Stimulated activated CD8-positive, alpha-beta memory T cell treated with anti-CD3 and anti-CD28 coated beads, Interleukin-15, amount 100 ng/mL, for 48 hours (primary cell): ENCODE measurements at regions not wholly inside any gene's neighbourhood (a gene's known extent, or its start where the extent isn't known, plus 50 kb on each side); places are given as distances from the start of the nearest gene placed in this dataset.
"Not testable (repeated sequence)": the region's sequence is repeated elsewhere in the genome, so short reads cannot be mapped to it uniquely, and the experiment has no call there.

Source experiments
- DNase-seq, 2 donors: peaks; one replicate each; pipeline ENCODE4 v3.0.0-alpha.2; 2020; ENCODE audit warnings: low read depth in 2 of 2

DNA sequence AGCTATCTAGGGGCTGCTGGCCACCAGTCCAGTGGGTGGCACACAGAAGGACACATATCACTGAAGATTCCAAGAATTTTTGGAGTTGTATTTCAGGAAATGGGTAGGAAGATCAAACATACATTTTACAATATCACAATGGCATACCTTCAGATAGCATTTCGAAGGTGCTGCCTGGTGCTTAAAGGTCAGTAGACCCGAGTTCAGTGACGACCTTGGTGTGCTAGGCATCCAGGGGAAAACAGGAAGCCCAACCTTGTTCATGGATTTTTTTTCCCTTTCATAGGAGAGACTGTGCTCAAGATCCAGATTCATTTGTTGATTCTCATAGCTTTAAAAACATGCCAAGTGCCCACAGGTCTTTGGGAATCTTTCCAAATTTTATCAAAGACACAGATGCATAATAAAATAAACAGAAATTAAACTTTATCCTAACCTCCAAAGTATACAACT lies 51.0 kb upstream of the RCBTB2 start:
- DNase-seq = no peak

DNA sequence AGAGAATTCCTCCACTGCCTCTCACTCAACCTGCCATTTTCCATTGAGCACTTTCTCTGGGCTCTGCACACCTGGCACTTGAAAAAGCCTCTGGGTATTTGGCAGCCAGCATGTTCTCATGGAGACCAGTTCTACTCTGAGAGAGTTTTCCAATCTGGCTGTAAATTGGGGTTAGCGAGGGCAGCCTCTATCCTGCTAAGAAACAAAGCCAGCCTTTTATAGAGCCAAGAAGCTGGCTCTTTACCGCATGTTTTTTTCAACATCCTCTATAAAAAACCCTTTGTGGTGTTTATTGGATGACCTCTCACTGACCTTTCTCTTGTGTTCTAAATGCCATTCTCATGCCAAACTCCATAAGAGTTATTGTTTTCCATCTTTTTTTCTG lies 52.6 kb upstream of the RCBTB2 start:
- DNase-seq = no peak

DNA sequence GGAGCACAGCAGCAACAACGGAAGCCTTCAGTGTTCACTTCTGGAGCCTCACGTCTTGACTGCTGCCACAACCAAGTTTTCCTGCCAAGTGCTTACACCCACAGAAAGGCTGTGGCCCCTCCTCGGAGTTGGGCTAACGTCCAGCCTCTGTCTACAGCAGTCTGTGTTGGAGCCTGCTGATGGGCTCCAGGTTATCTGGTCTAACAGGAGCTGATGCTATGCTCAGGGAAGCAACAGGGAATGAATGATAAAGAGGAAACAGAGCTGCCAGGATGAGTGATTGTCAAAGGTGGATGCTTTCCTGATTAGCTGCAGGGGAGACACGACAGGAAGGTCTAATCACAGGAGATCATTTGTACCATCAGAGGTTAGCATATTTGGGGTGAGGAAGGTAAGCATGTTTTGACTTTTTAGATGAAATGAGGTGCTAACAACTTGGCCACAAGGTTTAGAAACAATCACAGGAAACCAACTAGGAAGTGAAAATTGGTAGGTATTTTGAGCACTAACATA lies 53.8 kb upstream of the RCBTB2 start:
- no peak for DNase-seq

DNA sequence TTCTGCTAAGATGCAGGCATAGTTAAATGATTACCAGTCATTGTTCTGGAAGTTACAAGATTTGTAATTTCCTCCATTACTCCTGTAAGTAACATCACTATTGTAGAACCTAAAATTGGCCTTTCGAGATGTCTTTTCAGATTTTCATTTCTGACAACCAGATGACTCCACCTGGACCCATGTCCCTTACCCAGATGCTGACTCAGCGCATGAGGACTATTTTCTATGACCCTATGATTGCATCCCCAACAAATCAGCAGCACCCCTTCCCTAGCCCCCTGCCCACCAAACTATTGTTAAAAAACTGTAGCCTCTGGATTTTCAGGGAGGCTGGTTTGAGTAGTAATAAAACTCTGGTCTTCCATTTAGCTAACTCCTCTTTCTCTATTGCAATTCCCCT lies 55.2 kb upstream of the RCBTB2 start:
- no peak for DNase-seq

DNA sequence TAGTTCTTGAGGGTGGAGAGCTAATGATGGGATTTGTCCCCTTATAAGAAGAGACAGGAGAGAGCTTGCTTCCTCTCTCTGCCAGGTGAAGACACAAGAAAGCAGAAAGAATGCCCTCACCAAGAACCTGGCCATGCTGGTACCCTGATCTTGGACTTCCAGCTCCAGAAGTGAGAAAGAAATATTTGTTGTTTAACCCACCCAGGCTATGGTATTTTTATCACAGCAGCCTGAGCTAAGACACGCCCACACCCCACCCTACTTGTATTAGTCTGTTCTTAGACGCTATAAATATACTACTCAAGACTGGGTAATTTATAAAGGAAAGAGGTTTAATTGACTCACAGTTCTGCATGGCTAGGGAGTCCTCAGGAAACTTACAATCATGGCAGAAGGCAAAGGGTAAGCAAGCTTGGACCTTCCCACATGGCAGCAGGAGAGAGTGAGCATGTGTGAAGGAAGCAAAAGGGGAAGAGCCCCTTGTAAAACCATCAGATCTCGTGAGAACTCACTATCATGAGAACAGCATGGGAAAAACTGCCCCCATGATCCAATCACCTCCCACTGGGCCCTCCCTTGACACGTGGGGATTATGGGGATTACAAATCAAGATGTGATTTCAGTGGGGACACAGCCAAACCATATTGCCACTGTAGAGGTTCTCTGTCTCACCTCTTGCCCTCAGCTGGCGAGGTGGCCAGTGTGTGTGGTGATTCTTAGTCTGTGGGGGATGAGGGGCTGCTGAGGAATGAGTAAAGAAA lies 57.4 kb upstream of the RCBTB2 start:
- no peak for DNase-seq

DNA sequence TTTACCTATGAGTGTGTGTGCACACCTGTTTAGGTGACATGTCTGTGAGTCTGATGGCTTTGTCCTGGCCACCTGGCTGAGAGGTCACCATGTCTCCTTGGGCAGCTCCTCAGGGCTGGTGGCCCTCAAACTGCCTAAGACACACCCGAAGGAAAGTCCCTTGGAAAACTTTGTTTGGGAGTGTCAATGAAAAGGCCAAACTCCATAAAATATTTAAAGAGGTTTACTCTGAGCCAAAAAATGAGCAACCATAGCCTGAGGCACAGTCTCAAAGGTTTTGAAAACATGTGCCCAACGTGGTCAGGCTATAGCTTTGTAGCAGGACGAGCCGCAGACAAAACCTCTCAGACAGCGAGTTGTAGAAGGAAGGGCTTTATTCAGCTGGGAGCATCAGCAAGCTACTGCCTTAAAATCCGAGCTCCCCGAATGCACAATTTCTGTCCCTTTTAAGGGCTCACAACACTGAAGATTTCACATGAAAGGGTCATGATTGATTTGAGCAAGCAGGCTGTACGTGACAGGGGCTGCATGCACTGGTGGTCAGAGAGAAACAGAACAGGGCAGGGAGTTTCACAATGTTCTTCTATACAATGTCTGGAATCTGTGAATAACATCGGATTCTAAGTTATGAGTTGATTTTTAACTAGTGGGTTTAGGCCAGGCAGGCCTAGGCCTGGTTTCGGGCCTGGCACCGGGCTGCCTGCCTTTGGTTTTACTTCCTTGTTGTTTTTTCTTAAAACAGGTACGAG lies 58.4 kb upstream of the RCBTB2 start:
- DNase-seq = not testable (repeated sequence)

DNA sequence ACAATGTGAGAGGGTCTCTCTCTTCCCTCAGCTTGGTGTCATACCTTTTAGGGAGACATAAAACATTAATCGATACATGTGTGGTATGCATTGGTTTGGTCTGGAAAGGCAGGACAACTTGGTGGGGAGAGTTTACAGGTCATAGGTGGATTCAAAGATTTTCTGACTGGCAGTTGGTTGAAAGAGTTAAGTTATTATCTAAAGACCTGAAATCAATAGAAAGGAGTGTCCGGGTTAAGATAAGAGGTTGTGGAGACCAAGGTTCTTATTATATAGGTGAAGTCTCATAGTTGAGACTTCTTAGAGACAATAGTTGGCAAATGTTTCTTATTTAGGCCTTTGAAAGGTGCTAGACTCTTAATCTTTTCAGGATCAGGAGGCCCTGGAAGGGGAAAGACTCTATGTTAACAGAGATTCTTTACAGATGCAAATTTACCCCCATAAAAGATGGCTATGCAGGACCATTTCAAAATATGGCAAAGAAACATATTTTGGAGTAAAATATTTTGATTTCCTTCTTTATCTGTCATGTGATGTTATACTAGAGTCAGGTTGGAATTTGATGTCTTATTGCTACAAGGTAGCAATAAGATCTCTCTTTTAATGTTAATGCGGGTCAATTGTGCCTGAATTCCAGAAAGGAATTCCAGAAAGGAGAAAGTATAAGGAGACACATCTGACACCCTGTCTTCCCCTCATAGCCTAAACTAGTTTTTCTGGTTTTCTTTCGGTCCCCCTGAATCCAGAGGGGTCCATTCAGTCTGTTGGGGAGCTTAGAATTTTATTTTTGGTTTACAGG lies 59.2 kb upstream of the RCBTB2 start:
- DNase-seq = no peak

DNA sequence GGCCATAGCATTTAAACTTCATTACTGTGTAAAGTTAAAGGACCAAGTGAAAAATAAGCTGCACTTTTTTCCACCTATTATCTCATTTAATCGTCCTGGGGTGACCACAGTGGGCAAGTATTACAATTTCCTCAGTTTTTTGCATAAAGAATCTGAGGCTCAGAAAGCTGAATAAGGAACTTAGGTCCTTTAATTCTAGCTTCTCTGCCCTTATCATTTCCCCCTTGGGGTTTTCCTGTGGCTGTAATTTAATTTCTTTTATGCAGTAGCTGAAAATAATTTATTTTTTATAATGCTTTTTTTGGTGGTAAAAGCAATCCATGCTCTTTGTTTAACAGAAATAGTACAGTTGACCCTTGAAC lies 59.8 kb upstream of the RCBTB2 start:
- no peak for DNase-seq

DNA sequence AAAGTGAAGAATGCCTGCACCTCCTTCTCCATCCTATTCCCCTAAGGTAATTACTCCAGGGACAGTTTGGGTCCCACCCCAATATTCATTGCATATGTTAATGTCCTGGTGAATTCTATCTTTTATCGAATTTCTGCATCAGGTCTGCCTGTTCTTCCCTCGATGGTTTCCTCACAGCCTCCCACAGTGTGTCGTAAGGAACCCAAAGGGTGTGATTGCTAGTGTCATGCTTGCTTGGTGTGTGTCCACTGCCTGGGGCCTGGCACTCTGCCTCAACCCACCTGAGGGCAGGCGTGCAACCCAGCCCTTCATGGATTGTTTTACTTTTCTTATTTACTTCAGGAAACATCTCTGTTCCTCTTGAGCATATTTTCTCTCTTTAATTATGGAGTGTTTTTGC lies 60.2 kb upstream of the CYSLTR2 start:
- no peak for DNase-seq

DNA sequence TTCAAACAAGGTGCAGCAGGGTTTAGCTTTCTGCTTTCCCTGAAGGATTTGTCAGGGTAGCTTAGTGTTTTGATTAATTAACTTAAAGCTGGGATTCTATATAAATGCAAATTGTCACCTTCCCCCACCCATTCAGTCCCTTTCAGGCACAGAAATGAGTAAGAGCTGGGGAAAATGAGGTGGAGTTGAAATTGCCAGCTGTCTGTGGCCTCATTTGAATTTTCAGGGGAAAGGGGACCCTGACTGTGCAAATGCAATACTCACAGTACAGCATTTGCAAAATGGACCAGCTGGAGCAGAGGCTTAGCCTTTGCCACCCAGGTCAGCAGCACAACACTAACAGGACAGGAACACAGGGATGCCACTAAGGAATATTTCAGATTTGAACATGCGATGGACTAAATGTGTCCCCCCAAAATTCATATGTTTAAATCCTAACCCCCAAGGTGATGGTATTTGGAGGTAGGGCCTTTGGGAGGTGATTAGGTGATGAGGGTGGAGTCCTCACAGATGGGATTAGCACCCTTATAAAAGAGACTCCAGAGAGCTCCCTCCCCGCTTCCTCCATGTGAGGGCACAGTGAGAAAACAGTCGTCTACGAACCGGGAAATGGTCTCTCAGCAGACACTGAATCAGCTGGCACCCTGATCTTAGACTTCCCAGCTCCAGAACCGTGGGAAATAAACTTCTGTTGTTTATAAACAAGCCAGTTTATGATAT lies 59.5 kb upstream of the CYSLTR2 start:
- DNase-seq = no peak

DNA sequence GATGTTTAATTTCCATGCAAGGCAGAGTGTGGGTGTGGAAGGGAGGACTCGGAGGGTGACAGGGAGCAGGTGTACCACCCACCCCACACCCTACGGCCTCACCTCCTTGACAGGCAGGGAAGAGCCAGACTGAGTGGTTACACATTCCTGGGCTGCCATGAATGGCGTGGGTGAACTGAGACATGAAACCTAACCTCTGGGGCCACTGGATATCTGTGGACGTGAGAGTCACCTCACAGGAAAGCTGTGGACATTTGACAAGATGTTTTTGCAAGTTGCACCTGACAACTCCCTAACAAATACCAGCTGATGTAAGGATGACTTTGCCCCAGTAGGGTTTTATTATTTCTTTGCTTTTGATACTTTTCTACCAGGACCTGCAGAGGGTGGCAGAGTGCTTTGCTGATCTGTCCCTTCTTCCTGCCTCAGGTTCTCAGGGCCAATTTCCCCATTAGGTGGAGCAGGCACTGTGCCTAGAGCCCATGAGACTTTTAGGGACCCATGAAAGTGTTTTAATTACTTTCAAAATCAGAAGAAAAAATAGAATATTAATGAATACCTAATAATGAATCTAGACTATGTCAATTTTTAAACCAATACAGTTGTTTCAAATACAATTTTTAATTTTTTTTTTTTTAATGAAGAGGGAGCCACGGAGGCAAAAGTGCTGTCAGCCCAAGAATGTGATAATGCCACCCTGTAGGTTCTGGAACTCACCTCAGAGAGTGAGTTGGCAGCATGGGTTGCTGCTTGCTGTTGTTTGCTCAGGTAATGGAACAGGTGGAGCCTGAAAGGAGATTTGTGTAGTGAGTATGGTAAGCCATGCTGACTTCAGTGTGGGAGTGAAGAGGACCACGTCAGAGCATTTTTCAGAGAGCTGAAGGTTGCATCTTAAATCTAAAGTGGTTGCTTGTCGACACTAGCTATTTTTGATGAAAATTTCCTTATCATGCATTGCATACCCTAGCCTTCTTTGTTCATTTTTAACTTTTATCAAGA lies 58.0 kb upstream of the CYSLTR2 start:
- DNase-seq = peak; percentile 7 to 18

DNA sequence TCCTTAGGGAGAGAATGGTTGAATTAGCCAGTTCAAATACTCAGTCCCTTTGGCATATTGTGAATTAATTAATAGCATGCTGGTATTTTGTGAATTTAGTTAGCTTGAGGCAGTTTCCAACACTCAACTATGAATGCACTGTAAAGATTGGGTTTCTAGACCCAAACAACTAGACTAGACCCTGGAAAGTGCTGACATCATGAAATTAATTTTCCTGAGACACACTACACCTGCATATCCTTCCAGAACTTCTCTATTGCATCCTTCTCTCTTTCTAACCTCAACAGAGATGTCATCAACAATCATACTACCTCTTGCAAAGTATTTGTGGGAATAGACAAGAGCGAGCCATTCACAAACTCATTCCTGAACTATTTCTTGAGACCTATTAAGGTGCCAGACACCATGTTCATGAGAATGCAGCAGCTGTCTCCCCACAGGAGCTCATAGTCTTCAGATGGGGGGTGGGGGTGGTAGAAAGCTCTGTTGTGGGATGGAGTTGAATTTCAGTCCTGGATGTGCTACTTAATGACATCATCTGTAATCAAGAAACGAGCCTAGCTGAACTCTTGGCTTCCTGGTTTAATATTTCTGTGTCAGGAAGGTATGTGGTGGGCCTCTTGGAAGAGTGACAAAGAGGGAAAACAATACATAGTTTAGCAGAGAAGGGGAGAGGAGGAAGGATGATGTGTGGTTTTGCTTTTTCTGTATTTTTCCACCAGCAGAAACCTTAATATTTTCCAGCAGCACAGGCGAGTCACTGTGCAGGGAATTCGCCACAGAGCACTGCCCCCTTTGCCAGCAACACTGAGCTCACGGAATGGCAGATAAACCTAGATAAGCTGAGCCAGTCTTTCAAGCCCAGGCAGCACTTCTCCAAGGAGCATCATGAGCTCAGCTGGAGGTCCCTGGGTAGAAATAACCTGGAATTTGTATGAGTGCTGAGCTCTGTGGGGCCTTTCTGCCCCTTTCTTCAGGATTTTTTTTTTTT lies 53.1 kb upstream of the CYSLTR2 start:
- no peak for DNase-seq

DNA sequence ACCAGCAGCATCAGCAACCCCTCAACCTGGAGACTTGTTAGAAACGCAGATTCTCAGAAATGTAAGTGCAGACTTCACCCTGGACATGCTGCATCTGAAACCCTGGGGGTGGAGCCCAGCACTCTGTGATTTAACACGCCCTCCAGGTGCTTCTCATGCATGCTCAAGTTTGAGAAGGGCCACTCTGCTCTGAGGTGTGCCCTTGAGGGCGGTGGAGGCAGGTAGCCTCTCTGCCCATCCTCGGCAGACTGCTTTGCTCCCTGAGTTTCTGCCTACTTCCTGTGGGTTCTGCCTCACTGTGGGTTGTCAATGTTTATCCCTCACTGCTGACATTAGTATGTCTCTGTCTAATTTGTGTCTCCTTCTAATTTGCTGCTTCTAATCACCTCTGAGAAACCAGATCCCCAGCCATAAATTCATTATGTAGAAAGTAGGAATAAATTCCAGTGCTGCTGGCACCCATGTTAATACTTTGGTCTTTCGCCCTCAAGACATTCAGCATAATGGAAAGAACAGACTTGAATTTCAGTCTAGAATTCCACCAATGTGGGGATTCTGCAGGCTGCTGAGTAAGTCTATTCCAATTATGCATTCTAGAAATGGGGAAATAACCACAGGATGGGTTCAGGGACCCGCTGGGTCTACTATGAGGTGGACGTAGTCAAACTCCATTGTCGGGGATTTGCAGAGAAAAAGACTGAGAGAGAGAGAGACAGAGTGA lies 51.3 kb upstream of the CYSLTR2 start:
- DNase-seq = no peak

DNA sequence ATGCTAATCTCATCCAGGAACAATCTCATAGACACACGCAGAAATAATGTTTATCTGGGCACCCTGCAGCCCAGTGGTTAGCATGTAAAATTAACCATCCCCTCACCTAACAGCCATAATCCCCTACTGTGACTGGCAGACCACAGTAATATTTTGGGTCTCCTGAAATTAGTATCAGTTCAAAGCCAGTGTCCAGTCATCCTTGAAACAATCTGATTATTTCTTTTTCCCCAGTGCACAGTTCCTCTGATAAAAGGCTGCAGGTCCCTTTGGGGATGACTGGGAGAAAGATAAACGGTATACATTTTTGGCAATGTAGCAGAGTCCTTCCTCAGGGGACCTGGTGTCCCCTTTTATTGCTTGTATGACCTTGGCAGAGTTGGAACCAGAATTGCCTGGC lies 50.4 kb upstream of the CYSLTR2 start:
- no peak for DNase-seq
